ENCODE measurements at regions not wholly inside any gene's neighbourhood (a gene's known extent, or its start where the extent isn't known, plus 50 kb on each side); places are given as distances from the start of the nearest gene placed in this dataset.
A peak's percentile ranks its signal among the peaks of the same experiment; 100 is the strongest.

- no peaks in the 10 kb centered on the region for H3K36me3 ChIP-seq (replicated peaks in 1 of 2; ENCODE audit: control extremely low read depth in 1 of 2, control insufficient read depth in 1 of 2, extremely low read depth in 1 of 2, insufficient read depth in 2 of 2, low read length in 1 of 2)
- H3K27ac Mint-ChIP-seq, result peak overlapping the region; percentile 73
- peaks cover 0 to 14% (median 5%) of the 10 kb centered on the region in 4 experiments for H3K27me3 ChIP-seq (replicated peaks in 1 of 4; ENCODE audit: control extremely low read depth in 1 of 4, control insufficient read depth in 3 of 4, insufficient read depth in 4 of 4, low read length in 3 of 4)
- intact Hi-C loops (cut with micrococcal nuclease), result loop anchor here (1.0 to 10.0 kb wide), 6 partner anchors 33 to 979 kb away; no protein-coding TSS in a partner anchor
- peaks cover 74% of the 10 kb centered on the region for H3K4me1 Mint-ChIP-seq
- H3K9ac ChIP-seq (ENCODE audit: low read length), result no peak overlapping the region
- no peaks in the 10 kb centered on the region for H3K79me2 ChIP-seq (ENCODE audit: control insufficient read depth, insufficient read depth, low read length)
- CTCF ChIA-PET, result interaction anchor here (0.8 to 5.6 kb wide), 16 partner anchors 9 to 980 kb away, joined by 3 to 61 read pairs (median 4); partner anchors contain the start of genes BCL6 and LPP
- no peak for TF ChIP-seq EZH2 (IDR thresholded peaks at IDR 0.05; ENCODE audit: borderline replicate concordance, insufficient read depth, low read depth, low read length, poor library complexity, severe bottlenecking)
- peaks cover 28% of the 10 kb centered on the region for H3K27me3 Mint-ChIP-seq
- no peaks in the 10 kb centered on the region for H3K9me3 Mint-ChIP-seq (ENCODE audit: insufficient read depth)
- H4K20me1 ChIP-seq (ENCODE audit: control insufficient read depth, insufficient read depth, low read length, poor library complexity, severe bottlenecking), result no peaks in the 10 kb centered on the region
- 40% methylated on average over 2 of the region's 7 CpGs for WGBS (ENCODE audit: insufficient coverage)
- peak overlapping the region; percentile 58 for H3K4me2 ChIP-seq (replicated peaks; ENCODE audit: low read depth, low read length, poor library complexity, severe bottlenecking)
- DNase-seq (peak; percentile 38), ATAC-seq (ENCODE audit: low read depth) (no peak)
- H3K4me1 ChIP-seq (ENCODE audit: control insufficient read depth in 2 of 2, insufficient read depth in 2 of 2, low read length in 2 of 2), result peaks cover 60 to 65% of the 10 kb centered on the region in 2 donors
- no peak overlapping the region for H3K4me3 ChIP-seq (ENCODE audit: control extremely low read depth in 1 of 5, extremely low read depth in 1 of 5, insufficient read depth in 1 of 5, low read depth in 2 of 5, low read length in 4 of 5)
- H3K9me3 ChIP-seq (ENCODE audit: control extremely low read depth in 1 of 3, control insufficient read depth in 2 of 3, insufficient read depth in 1 of 3, low read length in 2 of 3), result peaks cover 0 to 5% (median 5%) of the 10 kb centered on the region in 3 donors
- no peak overlapping the region for H2AFZ ChIP-seq (ENCODE audit: insufficient read depth, low read depth, low read length, poor library complexity, severe bottlenecking)
- POLR2A ChIA-PET, result interaction anchor here (0.6 to 1.0 kb wide), 2 partner anchors 56 to 230 kb away, joined by 4 to 5 read pairs; partner anchors contain the start of gene BCL6
- peak overlapping the region; percentile 81 for H3K4me3 Mint-ChIP-seq
- H3K27ac ChIP-seq (ENCODE audit: low read length in 2 of 2), result no peak overlapping the region
These were observed 178.2 kb upstream of the LPP start for GRCh38 chr3:187975561-187976364.

- no peak for DNase-seq
- Histone ChIP-seq H3K9ac (ENCODE audit: low read length) (no peak overlapping the region), H3K9me3 (ENCODE audit: control extremely low read depth in 1 of 3, control insufficient read depth in 2 of 3, insufficient read depth in 1 of 3, low read length in 2 of 3) (peaks cover 0 to 5% (median 5%) of the 10 kb centered on the region in 3 donors), H3K4me1 (ENCODE audit: control insufficient read depth in 2 of 2, insufficient read depth in 2 of 2, low read length in 2 of 2) (peaks cover 60 to 65% of the 10 kb centered on the region in 2 donors), H3K36me3 (replicated peaks in 1 of 2; ENCODE audit: control extremely low read depth in 1 of 2, control insufficient read depth in 1 of 2, extremely low read depth in 1 of 2, insufficient read depth in 2 of 2, low read length in 1 of 2) (no peaks in the 10 kb centered on the region), H4K20me1 (ENCODE audit: control insufficient read depth, insufficient read depth, low read length, poor library complexity, severe bottlenecking) (no peaks in the 10 kb centered on the region), H3K27me3 (replicated peaks in 1 of 4; ENCODE audit: control extremely low read depth in 1 of 4, control insufficient read depth in 3 of 4, insufficient read depth in 4 of 4, low read length in 3 of 4) (peaks cover 0 to 14% (median 5%) of the 10 kb centered on the region in 4 experiments), H3K4me2 (replicated peaks; ENCODE audit: low read depth, low read length, poor library complexity, severe bottlenecking) (no peak overlapping the region), H2AFZ (ENCODE audit: insufficient read depth, low read depth, low read length, poor library complexity, severe bottlenecking) (no peak overlapping the region), H3K4me3 (ENCODE audit: control extremely low read depth in 1 of 5, extremely low read depth in 1 of 5, insufficient read depth in 1 of 5, low read depth in 2 of 5, low read length in 4 of 5) (no peak overlapping the region), H3K79me2 (ENCODE audit: control insufficient read depth, insufficient read depth, low read length) (no peaks in the 10 kb centered on the region), H3K27ac (ENCODE audit: low read length in 2 of 2) (no peak overlapping the region)
- peaks cover 80% of the 10 kb centered on the region for H3K4me1 Mint-ChIP-seq
- WGBS (ENCODE audit: insufficient coverage), result 30% methylated on average over 2 of the region's 6 CpGs
- CTCF ChIA-PET, result interaction anchor here (0.9 to 5.6 kb wide), 6 partner anchors 9 to 980 kb away, joined by 4 to 61 read pairs (median 5); partner anchors contain the start of gene BCL6
- POLR2A ChIA-PET, result interaction anchor here (0.6 kb wide), 1 partner anchor 56 kb away, joined by 5 read pairs; no protein-coding TSS in a partner anchor
- no peak for ATAC-seq (ENCODE audit: low read depth)
- H3K4me3 Mint-ChIP-seq, result peak overlapping the region; percentile 46
- intact Hi-C loops (cut with micrococcal nuclease), result loop anchor here (1.0 to 10.0 kb wide), 6 partner anchors 34 to 978 kb away; no protein-coding TSS in a partner anchor
- TF ChIP-seq CTCF (IDR thresholded peaks at IDR 0.05) (no peak), EZH2 (IDR thresholded peaks at IDR 0.05; ENCODE audit: borderline replicate concordance, insufficient read depth, low read depth, low read length, poor library complexity, severe bottlenecking) (no peak)
- H3K27ac Mint-ChIP-seq, result no peak overlapping the region
- peaks cover 32% of the 10 kb centered on the region for H3K27me3 Mint-ChIP-seq
- no peaks in the 10 kb centered on the region for H3K9me3 Mint-ChIP-seq (ENCODE audit: insufficient read depth)
These were observed 177.5 kb upstream of the LPP start for GRCh38 chr3:187976365-187976900.

All from B cell (primary cell).